Upper lobe of left lung (tissue), 4 donors: ENCODE measurements at regions not wholly inside any gene's neighbourhood (a gene's known extent, or its start where the extent isn't known, plus 50 kb on each side); places are given as distances from the start of the nearest gene placed in this dataset.

Experiments used
- CTCF ChIP-seq, 6 experiments: fragments of 450-650 bp in 4 of 6; fragments of 200-600 bp in 2 of 6; sonication (generic) in 2 of 6; IDR thresholded peaks; one replicate each; pipeline ENCODE4 v1.5.1; 2016 to 2019; ENCODE audit warnings: antibody characterized with exemption in 6 of 6
- EP300 ChIP-seq, 4 donors: sonication (generic); formaldehyde crosslinking; IDR thresholded peaks; one replicate each; pipeline ENCODE4 v1.5.1; 2017; ENCODE audit warnings: antibody characterized with exemption in 4 of 4, control low read depth in 2 of 4
- POLR2A ChIP-seq, 4 donors: fragments of 450-650 bp; IDR thresholded peaks; one replicate each; pipeline ENCODE4 v1.5.1; 2016 to 2017; ENCODE audit warnings: antibody characterized with exemption in 4 of 4, mild to moderate bottlenecking in 2 of 4
- POLR2AphosphoS5 ChIP-seq, 2 donors: sonication (generic); formaldehyde crosslinking; IDR thresholded peaks; one replicate each; pipeline ENCODE4 v1.5.1; 2017; ENCODE audit warnings: antibody characterized with exemption in 2 of 2

GRCh38 chr10:55311848-55312635 is 511.0 kb upstream of the PCDH15 start:
- TF ChIP-seq CTCF (IDR thresholded peaks at IDR 0.05): no peak
- no peak for TF ChIP-seq POLR2A (IDR thresholded peaks at IDR 0.05)
- no peak for TF ChIP-seq POLR2AphosphoS5 (IDR thresholded peaks at IDR 0.05)
- TF ChIP-seq EP300 (IDR thresholded peaks at IDR 0.05): no peak
